ENCODE measurements at regions not wholly inside any gene's neighbourhood (a gene's known extent, or its start where the extent isn't known, plus 50 kb on each side); places are given as distances from the start of the nearest gene placed in this dataset.

- intact Hi-C loops (cut with DNase I, micrococcal nuclease), result no loop called here
- ChIA-PET CTCF (no interaction called here), POLR2A (no interaction called here)
- H3K27me3 Mint-ChIP-seq, result no peaks in the 10 kb centered on the region
- H3K27me3 ChIP-seq (ENCODE audit: control insufficient read depth in 1 of 2, insufficient read depth in 2 of 2, low read length in 2 of 2), result no peaks in the 10 kb centered on the region
- no peak overlapping the region for H3K27ac ChIP-seq (ENCODE audit: low read depth in 1 of 2, low read length in 2 of 2)
- no peaks in the 10 kb centered on the region for H3K4me1 Mint-ChIP-seq (ENCODE audit: low read depth)
- ATAC-seq (ENCODE audit: poor library complexity), result no peak
- no peak overlapping the region for H3K4me3 Mint-ChIP-seq
- TF ChIP-seq, protein P1, sequence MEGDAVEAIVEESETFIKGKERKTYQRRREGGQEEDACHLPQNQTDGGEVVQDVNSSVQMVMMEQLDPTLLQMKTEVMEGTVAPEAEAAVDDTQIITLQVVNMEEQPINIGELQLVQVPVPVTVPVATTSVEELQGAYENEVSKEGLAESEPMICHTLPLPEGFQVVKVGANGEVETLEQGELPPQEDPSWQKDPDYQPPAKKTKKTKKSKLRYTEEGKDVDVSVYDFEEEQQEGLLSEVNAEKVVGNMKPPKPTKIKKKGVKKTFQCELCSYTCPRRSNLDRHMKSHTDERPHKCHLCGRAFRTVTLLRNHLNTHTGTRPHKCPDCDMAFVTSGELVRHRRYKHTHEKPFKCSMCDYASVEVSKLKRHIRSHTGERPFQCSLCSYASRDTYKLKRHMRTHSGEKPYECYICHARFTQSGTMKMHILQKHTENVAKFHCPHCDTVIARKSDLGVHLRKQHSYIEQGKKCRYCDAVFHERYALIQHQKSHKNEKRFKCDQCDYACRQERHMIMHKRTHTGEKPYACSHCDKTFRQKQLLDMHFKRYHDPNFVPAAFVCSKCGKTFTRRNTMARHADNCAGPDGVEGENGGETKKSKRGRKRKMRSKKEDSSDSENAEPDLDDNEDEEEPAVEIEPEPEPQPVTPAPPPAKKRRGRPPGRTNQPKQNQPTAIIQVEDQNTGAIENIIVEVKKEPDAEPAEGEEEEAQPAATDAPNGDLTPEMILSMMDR (IDR thresholded peaks at IDR 0.05), result no peak
- H3K9me3 ChIP-seq (ENCODE audit: control insufficient read depth in 1 of 2, insufficient read depth in 1 of 2, low read length in 2 of 2), result no peaks in the 10 kb centered on the region
- no peaks in the 10 kb centered on the region for H3K36me3 Mint-ChIP-seq (ENCODE audit: low read depth)
- no peaks in the 10 kb centered on the region for H3K4me1 ChIP-seq (ENCODE audit: insufficient read depth, low read length)
- H3K27ac Mint-ChIP-seq, result no peak overlapping the region
- H3K4me3 ChIP-seq (ENCODE audit: low read length), result no peak overlapping the region
- no peaks in the 10 kb centered on the region for H3K36me3 ChIP-seq (ENCODE audit: insufficient read depth, low read length)
- no peaks in the 10 kb centered on the region for H3K9me3 Mint-ChIP-seq
- no peak for DNase-seq
These were observed 69.7 kb upstream of the KL start for GRCh38 chr13:32946558-32946957.

- Histone ChIP-seq H3K27ac (ENCODE audit: low read depth in 1 of 2, low read length in 2 of 2) (no peak overlapping the region), H3K4me3 (ENCODE audit: low read length) (no peak overlapping the region), H3K4me1 (ENCODE audit: insufficient read depth, low read length) (no peaks in the 10 kb centered on the region), H3K9me3 (ENCODE audit: control insufficient read depth in 1 of 2, insufficient read depth in 1 of 2, low read length in 2 of 2) (no peaks in the 10 kb centered on the region), H3K27me3 (ENCODE audit: control insufficient read depth in 1 of 2, insufficient read depth in 2 of 2, low read length in 2 of 2) (no peaks in the 10 kb centered on the region), H3K36me3 (ENCODE audit: insufficient read depth, low read length) (no peaks in the 10 kb centered on the region)
- ATAC-seq (ENCODE audit: poor library complexity), result no peak
- no peak for DNase-seq
- Mint-ChIP-seq H3K4me3 (no peak overlapping the region), H3K9me3 (no peaks in the 10 kb centered on the region), H3K36me3 (ENCODE audit: low read depth) (no peaks in the 10 kb centered on the region), H3K27me3 (no peaks in the 10 kb centered on the region), H3K27ac (no peak overlapping the region), H3K4me1 (ENCODE audit: low read depth) (no peaks in the 10 kb centered on the region)
- intact Hi-C loops (cut with DNase I, micrococcal nuclease), result no loop called here
- TF ChIP-seq, protein P1 (IDR thresholded peaks at IDR 0.05), result no peak
- CTCF ChIA-PET, result no interaction called here
- POLR2A ChIA-PET, result no interaction called here
These were observed 68.6 kb upstream of the KL start for GRCh38 chr13:32947411-32948276.

DNA sequence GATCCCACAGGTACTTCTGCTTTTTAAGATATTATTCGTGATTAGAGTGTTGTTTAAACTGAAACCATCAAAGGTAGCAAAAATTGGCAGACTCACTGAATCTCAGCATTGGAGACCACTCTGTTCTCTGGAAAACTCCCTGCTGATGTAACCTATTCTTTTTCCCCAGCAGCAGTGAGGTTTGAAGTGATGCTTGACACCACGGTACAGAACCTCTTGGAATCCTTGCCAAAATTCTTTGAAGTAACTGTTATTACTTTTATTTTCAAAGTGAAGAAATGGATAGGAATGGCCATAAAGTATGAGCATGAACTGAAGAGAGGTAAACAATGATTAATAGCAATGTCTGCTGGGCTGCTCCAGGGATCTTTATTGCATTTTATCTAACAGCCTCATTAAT, 66.4 kb upstream of the KL start:
- Mint-ChIP-seq H3K9me3 (no peaks in the 10 kb centered on the region), H3K27me3 (no peaks in the 10 kb centered on the region), H3K4me1 (ENCODE audit: low read depth) (no peaks in the 10 kb centered on the region), H3K4me3 (no peak overlapping the region), H3K36me3 (ENCODE audit: low read depth) (no peaks in the 10 kb centered on the region), H3K27ac (no peak overlapping the region)
- no peaks in the 10 kb centered on the region for H3K27me3 ChIP-seq (ENCODE audit: control insufficient read depth in 1 of 2, insufficient read depth in 2 of 2, low read length in 2 of 2)
- no peaks in the 10 kb centered on the region for H3K9me3 ChIP-seq (ENCODE audit: control insufficient read depth in 1 of 2, insufficient read depth in 1 of 2, low read length in 2 of 2)
- ChIA-PET CTCF (no interaction called here), POLR2A (no interaction called here)
- H3K4me3 ChIP-seq (ENCODE audit: low read length), result no peak overlapping the region
- no peaks in the 10 kb centered on the region for H3K4me1 ChIP-seq (ENCODE audit: insufficient read depth, low read length)
- TF ChIP-seq, protein P1 (IDR thresholded peaks at IDR 0.05), result no peak
- intact Hi-C loops (cut with DNase I, micrococcal nuclease), result no loop called here
- no peaks in the 10 kb centered on the region for H3K36me3 ChIP-seq (ENCODE audit: insufficient read depth, low read length)
- no peak overlapping the region for H3K27ac ChIP-seq (ENCODE audit: low read depth in 1 of 2, low read length in 2 of 2)
- DNase-seq (no peak), ATAC-seq (ENCODE audit: poor library complexity) (no peak)

Data from CD4-positive, alpha-beta T cell (primary cell).